ENCODE measurements at regions not wholly inside any gene's neighbourhood (a gene's known extent, or its start where the extent isn't known, plus 50 kb on each side); places are given as distances from the start of the nearest gene placed in this dataset.
A peak's percentile ranks its signal among the peaks of the same experiment; 100 is the strongest.

GRCh38 chr19:13600802-13601201 is 94.5 kb upstream of the CACNA1A start:
- no peak for DNase-seq

GRCh38 chr19:13600091-13600490 is 93.8 kb upstream of the CACNA1A start:
- no peak for DNase-seq

GRCh38 chr19:13599681-13600080 is 93.4 kb upstream of the CACNA1A start:
- no peak for DNase-seq

- DNase-seq, result no peak
Observed at GRCh38 chr19:13598098-13598497, 91.8 kb upstream of the CACNA1A start.

- peak; percentile 56 for DNase-seq
Observed at GRCh38 chr19:13597640-13598039, 91.4 kb upstream of the CACNA1A start.

GRCh38 chr19:13588957-13589833 is 82.9 kb upstream of the CACNA1A start:
- DNase-seq, result peak; percentile 86

- no peak for DNase-seq
Observed at GRCh38 chr19:13585512-13585911, 79.2 kb upstream of the CACNA1A start.

- DNase-seq, result no peak
Observed at GRCh38 chr19:13583753-13584152, 77.5 kb upstream of the CACNA1A start.

- DNase-seq, result no peak
Observed at GRCh38 chr19:13583114-13583513, 76.8 kb upstream of the CACNA1A start.

GRCh38 chr19:13581576-13581975 is 75.3 kb upstream of the CACNA1A start:
- DNase-seq, result no peak

- DNase-seq, result no peak
Observed at GRCh38 chr19:13579388-13580060, 73.2 kb upstream of the CACNA1A start.

GRCh38 chr19:13576726-13577125 is 70.4 kb upstream of the CACNA1A start:
- no peak for DNase-seq

- no peak for DNase-seq
Observed at GRCh38 chr19:13574933-13575332, 68.7 kb upstream of the CACNA1A start.

GRCh38 chr19:13573056-13573667 is 66.9 kb upstream of the CACNA1A start:
- DNase-seq, result no peak

GRCh38 chr19:13561461-13561860 is 55.2 kb upstream of the CACNA1A start:
- DNase-seq, result no peak

GRCh38 chr19:13557756-13558398 is 51.6 kb upstream of the CACNA1A start:
- DNase-seq, result peak; percentile 5

- no peak for DNase-seq
Observed at GRCh38 chr19:13556552-13556951, 50.3 kb upstream of the CACNA1A start.
